ENCODE measurements at regions not wholly inside any gene's neighbourhood (a gene's known extent, or its start where the extent isn't known, plus 50 kb on each side); places are given as distances from the start of the nearest gene placed in this dataset.

DNA sequence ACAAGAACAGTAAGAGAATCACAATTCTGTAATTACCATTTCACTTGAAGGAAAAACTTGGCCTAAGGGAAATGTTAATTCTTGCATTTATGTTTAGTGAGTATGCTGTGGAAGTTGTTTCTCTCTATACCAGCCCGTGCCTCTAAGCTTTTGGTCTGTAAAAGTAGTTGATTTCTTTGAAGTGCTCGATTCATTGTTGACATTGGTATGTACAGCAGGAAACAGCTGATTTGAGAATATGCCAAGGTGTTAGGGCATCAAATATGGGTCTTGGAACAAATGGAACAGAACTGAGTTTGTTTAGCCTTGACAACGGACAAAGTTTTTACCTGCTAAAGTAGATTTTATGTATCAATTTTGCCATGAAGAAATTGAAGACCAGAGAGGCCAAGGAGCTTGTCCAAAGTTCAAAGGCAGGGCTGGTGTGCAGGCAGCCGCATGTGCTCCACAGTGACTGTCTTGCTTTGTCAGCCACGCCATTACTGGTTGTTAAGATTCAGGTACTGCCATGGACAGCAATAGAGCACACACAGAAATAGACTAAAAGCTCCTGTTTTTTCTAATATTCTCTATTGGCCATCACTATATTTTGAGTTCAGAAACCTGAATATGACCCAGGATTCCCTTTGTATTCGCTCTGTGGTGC, 75.5 kb upstream of the TLR3 start:
- no peak for DNase-seq

DNA sequence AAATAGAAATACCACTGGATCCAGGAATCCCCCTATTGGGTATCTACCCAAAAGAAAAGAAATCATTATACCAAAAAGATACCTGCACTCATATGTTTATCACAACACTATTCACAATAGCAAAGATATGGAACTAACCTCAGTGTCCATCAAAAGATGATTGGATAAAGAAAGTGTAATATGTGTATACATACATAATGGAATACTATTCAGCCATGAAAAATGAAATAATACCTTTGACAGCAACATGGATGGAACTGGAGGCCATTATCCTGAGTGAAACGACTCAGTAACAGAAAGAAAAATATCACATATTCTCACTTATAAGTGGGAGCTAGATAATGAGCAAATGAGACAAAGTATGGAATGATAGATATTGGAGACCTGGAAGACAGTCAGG, 74.2 kb upstream of the TLR3 start:
- DNase-seq, result no peak

DNA sequence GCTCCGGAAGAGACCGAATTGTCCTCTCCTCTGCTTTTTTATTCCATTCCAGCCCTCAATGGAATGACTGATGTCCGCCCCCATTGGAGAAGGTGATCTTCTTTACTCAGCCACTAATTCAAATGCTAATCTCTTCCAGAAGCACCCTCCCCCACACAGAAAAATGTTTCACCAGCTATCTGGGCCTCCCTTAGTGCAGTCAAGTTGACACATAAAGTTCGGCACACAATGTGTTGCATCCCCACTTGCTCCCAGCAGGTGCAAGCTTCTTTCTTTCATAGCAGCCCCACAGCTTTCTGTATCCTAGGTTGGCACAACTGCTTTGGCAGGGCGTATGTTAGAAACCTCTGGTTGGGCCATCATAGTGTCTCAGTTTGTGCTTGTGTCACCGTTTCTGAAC, 73.3 kb upstream of the TLR3 start:
- no peak for DNase-seq

DNA sequence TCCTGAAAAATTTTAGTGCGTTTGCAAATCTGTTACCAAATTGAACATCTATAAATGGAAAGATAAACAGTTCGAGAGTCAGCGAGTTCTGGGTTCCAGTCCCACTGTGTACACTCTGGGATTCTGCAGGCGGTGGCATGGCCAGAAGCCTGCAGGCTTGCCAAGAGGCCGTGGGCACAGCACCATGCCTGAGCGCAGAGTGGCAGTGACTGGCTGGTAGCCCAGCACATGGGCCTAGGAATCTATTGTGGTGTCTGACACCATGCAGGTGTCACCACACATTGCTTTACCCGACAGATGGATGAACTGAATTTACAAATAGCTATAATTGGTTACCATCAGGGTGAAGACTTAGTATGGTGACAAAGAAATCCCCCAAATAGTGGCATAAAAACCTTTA, 71.7 kb upstream of the TLR3 start:
- DNase-seq, result no peak

DNA sequence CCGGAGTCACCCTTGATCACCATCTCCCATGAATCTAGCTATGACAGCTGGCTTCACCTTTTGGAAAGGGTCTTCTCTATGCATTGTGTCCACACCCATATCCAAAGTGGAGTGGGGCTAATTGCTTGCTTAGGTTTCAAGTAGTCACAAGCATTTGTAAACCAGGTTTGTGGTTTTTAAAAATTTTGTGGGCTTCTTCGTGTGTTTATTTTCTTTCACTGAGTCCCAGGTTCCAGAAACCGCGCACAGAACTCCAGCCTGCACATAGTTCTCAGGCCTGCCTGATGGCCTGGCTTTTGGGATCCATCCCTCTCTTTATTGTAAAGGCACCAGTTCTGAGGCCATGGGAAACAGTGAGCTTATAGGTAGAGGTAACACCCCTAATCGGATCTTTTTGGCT, 70.2 kb upstream of the TLR3 start:
- no peak for DNase-seq

DNA sequence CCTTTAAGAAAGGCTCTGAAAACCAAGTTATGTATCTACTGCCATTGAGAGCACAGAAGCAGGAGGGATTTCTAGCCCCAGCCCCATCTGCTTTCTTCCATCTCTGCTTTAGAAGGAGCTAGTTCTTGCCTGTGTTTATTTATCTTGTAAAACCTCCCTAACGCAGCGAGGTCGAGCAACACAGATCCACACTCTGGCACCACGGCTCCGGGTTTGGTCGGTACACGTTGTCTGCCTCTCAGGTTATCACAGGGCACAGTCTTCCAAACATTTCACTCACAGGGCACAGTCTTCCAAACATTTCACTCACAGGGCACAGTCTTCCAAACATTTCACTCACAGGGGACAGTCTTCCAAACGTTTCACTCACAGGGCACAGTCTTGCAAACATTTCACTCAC, 69.7 kb upstream of the TLR3 start:
- DNase-seq, result no peak

DNA sequence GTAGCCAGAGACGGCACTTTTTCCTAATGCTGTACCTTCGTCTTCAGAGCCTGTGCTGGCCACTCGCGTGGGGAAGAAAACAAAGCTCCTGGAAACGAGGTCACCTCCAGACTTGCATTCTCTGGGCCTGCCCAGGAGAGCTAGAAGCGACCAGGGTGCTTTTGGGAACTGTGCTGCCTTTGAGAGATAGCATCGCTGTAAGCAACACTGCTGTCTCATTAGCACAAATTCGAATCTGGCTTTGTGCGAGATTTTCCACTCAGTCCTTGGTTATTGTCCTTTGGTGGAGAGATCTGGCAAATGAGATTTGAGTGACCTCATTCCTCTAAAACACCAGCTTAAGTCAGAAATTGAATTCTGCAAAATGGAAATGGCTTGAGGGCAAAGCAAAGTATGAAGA, 66.1 kb upstream of the TLR3 start:
- DNase-seq, result no peak

DNA sequence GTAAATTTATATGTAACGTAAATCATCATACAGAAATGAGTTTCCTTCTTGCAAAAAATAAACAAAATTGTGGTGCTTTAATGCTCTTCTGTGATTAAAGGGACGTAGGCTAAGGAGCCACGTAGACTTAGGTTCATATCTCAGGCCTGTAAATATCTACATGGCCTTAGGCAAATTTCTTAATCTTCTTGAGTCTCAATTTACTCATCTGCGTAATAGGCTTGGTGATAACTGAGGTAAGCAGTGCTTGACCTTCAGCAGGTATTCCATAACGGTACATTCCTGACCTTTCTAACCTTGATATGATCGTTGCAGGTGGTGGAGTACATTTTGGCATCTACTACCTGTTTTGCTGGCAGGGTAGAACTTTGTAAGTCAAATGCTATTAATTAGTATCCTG, 65.2 kb upstream of the TLR3 start:
- DNase-seq, result no peak

DNA sequence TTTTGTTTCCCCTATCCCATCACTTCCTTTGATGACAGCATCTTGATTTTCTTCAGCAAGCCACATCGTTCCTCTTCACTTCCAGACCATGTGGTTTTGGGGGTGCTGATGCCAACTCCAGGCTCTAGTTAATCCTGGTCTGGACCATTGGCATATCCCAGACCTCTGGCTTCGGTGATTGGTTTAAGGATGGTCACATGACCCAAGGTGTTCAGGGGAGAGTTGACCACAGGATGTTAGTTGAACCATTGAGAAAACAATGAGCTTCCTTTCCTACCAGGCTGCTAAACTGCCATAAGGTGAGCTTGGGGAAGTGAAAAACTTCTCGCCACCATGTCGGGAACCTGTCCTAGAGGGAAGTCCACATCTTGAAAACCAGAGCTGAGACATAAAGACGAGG, 60.9 kb upstream of the TLR3 start:
- DNase-seq, result no peak

DNA sequence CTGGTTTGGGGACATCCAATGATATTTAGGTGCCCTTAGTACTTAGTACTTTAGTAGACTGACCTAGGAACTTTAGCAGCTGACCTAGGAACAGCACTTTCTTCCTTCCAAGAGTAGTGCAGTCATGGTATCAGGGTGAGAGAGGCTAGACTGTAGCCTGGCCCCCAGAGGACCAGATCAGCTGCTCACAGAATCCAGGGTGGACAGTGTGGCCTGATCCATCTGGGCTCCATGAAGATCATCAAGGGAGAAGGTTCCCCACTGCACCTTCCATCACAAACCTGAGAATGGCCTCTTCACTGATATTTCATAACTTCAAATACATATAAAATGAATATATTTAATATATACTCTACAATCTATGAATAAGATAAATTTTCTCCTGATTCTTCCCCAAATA, 59.0 kb upstream of the TLR3 start:
- no peak for DNase-seq

DNA sequence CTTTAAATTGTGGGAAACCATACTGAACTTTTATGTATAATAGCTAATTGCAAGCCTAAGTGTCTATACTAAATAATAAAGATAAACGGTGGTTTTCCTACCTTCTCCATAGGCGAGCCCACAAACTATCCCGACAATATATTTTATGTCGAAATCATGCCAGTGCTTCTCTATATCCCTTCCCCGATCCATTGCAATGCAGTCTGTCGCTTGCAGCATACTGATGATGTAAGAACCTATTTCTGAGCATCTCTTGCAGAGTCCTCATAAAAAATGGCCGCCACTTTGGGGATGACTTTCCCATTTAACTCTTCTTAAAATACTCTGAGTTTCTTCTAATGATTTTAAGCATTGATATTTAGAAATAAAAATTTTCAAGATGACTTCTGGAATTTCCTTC, 58.1 kb upstream of the TLR3 start:
- no peak for DNase-seq

DNA sequence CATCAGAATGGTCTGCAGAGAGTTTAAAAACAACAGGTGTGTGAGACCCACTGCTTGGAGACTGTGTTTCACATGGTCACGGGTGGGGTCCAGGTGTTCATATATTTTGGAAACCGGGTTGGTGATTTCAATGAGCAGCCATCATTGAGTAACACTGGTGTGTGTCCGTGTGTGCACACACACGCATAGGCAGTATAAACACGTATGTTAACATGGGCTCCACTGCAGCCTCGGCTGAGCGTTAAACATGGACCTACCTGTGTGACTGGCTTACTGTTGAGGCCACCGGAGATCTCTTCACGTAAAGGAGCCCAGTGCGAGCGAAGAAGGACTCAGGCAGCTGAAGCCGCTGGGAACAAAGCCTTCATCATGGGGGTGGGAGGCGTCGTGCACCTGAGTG, 56.9 kb upstream of the TLR3 start:
- DNase-seq, result no peak

DNA sequence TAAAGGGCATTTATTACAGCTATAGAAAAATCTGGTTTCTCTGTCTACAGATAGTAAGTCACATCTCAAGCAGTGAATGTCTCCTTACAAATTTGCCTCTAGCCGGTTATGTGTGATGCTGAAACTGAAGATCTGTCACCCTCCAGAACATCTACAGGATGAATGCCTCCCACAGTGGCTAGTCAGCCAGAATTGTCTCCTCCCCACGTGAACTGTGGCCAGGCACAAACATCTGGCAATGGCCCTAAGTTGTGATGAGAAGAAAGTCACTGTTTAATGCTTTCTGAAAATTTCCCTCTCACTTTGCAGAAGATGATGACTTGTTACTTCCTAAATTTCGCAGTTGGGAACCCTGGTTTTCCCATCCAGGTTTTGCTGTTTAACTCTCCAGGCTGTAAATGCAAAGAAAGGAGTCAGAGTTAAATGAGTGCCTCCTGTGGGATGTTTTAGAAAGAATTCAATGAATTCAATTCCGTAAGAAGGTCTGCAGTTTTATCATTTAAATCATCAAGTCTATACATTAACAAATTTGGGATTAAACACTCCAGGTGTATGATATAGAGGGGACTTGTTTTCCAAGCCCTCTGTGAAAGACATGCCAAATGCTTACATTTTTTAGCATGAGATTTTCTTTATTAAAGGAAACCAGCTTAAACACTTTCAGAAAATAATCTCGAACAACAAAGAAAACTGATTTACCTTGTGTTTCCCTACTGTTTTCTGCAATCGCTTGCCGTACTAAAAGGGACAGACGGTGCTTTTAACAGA, 55.4 kb upstream of the TLR3 start:
- DNase-seq, result no peak

DNA sequence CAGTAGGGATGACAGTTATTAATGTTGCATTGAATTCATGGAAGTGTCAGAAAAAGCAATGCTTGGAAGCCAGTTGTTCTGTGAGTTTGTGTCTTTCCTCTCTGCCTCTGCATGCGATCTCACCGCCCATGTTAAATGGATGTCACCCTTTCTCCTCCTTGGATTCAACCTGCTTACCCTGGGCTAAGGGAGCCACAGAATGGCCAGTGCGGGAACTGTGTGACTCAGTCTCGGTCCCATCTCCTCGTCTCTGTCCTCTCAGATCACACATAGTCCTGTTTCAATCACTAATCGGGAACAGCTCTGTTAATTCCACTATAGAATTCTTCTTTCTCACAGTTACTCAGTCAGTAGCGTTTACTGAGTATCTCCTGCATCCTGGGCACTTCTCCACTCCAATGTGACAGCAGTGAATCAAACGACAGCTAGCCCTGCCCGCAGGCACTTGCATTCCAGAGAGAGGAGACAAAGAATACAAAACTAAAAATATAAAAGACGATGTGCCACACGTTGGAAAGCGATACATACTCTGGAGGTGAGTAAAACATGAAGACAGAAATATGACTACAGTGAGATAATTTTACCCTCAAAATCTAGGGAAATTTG, 53.6 kb upstream of the TLR3 start:
- no peak for DNase-seq

DNA sequence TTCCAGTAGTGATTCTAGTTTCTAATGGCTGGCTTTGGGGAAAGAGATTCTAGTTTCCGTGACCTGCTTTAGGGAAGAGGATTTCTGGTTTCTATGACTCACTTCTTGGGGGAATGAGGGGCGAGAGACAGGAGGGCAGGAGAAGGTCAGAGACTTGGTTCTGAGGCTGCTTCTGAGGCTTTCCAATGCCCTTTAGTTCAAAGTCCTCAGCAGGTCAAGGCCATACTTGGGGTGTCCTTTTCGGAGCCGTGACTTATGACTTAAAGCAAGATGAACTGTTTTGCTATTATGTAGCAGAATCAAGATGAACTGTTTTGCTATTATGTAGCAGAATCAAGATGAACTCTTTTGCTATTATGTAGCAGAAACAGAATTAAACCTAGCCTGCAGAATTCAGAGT, 52.2 kb upstream of the TLR3 start:
- no peak for DNase-seq

DNA sequence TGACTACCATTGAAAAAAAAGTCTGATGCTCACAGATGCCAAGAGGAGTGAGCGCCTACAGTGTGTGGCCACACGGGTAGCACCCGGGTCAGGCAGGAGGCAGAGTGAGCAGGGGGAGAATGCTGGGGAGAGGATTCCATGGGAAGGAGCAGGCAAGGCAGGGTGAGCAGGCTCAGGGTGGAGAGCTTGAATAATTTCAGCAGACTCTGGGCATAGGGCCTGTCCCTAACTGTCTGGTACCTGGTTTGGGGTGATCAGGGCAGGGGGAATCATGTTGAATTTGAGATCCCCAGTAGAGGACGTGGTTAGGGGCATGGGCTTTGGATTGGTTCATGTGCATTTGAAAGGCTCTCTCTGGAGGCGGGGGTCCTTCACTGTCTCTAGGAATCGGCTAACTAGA, 51.2 kb upstream of the TLR3 start:
- no peak for DNase-seq

DNA sequence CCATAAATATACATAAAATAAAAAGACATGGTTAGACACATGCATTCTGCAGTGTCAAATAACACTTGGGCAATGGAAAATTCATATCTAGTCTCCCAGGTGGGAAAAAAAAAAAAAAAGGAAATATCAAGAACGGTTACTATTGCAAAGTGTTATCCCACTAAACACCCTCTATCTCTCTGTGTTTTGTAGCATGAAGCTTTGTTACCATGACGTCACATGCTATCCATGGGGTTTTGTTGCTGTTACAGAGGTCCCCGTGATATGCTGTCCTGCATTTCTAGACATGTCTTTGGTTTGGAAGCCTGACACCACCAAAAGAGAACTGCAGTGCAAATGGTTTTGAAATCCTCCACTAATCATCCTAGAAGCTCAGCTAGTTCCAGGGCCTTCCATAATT, 50.7 kb upstream of the TLR3 start:
- DNase-seq, result no peak

DNA sequence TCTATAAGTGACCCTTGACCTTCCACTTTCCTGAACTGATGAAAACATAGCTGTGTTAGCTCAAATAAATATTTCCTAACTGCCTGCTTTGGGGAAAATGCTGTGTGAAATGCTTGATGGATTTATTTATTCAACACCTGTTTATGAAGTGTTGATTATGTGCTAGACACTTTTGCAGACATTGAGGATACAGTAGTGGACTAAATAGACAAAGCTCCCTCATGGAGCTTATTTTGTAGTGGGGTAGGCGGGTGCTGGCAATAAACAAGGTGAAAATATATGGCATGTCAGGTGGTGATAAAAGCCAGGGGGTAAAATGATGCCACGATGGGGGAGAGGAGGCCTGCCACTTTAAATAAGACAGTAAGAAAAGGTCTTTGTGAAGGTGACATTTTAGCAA, 50.2 kb upstream of the TLR3 start:
- no peak for DNase-seq
